ENCODE measurements at regions not wholly inside any gene's neighbourhood (a gene's known extent, or its start where the extent isn't known, plus 50 kb on each side); places are given as distances from the start of the nearest gene placed in this dataset.

DNA sequence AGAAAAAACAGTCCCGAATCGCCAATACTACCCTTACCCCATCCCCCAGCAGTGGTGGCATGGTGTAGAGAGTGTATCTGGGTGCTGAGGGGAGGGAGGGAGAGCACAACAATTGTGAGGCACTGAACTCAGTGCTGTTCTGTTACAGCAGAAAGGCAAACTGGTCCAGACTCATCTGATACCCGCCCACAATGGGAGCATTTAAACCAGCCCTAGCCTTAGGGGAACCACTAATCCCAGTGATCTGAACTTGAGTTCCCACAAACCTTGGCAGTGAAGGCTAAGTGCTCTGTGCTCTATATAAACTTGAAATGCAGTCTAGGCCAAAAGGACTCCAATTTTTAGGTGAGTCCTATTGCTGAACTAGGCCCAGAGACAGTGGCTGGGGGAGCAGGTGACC is 666.4 kb upstream of the PTCHD4 start:
- DNase-seq (ENCODE audit: low spot score): no peak
- Mint-ChIP-seq H3K4me1 (ENCODE audit: unreplicated experiment) (no peaks in the 10 kb centered on the region), H3K27me3 (ENCODE audit: unreplicated experiment) (no peaks in the 10 kb centered on the region), H3K27ac (ENCODE audit: unreplicated experiment) (no peak overlapping the region), H3K4me3 (ENCODE audit: unreplicated experiment) (no peak overlapping the region), H3K9me3 (ENCODE audit: unreplicated experiment) (no peaks in the 10 kb centered on the region), H3K36me3 (ENCODE audit: low read depth, unreplicated experiment) (no peaks in the 10 kb centered on the region)
- TF ChIP-seq, protein P1, sequence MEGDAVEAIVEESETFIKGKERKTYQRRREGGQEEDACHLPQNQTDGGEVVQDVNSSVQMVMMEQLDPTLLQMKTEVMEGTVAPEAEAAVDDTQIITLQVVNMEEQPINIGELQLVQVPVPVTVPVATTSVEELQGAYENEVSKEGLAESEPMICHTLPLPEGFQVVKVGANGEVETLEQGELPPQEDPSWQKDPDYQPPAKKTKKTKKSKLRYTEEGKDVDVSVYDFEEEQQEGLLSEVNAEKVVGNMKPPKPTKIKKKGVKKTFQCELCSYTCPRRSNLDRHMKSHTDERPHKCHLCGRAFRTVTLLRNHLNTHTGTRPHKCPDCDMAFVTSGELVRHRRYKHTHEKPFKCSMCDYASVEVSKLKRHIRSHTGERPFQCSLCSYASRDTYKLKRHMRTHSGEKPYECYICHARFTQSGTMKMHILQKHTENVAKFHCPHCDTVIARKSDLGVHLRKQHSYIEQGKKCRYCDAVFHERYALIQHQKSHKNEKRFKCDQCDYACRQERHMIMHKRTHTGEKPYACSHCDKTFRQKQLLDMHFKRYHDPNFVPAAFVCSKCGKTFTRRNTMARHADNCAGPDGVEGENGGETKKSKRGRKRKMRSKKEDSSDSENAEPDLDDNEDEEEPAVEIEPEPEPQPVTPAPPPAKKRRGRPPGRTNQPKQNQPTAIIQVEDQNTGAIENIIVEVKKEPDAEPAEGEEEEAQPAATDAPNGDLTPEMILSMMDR (IDR thresholded peaks at IDR 0.05; ENCODE audit: unreplicated experiment): no peak

DNA sequence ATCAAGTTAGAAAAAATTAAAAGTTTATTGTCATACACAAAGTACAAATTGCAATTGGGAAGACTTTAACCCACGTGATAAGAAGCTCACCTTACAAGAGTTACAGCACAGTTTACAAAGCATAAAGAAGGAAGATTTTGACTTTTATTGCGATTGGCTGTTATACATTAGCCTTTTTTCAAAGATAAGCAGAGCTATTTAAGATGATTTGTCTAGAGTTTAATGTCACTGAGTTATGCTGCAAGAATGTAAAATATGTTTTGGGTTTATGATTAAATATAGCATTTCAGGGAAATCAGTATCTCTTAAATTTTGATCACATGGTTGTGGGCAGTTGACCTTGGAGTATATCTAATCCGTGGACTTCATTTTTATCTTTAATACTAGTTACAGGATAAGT is 664.2 kb upstream of the PTCHD4 start:
- no peaks in the 10 kb centered on the region for H3K36me3 Mint-ChIP-seq (ENCODE audit: low read depth, unreplicated experiment)
- H3K27me3 Mint-ChIP-seq (ENCODE audit: unreplicated experiment): no peaks in the 10 kb centered on the region
- TF ChIP-seq, protein P1 (IDR thresholded peaks at IDR 0.05; ENCODE audit: unreplicated experiment): no peak
- no peaks in the 10 kb centered on the region for H3K4me1 Mint-ChIP-seq (ENCODE audit: unreplicated experiment)
- no peak overlapping the region for H3K4me3 Mint-ChIP-seq (ENCODE audit: unreplicated experiment)
- H3K9me3 Mint-ChIP-seq (ENCODE audit: unreplicated experiment): no peaks in the 10 kb centered on the region
- no peak for DNase-seq (ENCODE audit: low spot score)
- no peak overlapping the region for H3K27ac Mint-ChIP-seq (ENCODE audit: unreplicated experiment)

DNA sequence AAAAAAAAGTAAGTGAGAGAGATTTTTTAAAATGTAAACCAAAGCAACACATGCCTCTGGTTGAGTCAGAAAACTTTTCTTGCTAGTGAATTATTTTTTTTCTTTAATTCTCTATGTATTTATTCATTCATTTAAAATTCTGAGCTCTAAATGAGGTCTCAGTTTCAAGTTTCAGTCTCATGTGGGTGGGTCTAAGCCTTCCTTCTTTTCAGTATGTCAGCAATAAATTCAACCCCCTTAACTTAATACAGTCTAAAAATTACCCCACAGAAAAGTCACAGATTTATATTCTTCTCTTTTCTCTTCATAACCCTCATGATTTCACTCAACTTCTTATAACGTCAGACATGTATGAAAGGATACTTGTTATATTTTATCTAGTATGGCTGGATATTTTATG is 663.3 kb upstream of the PTCHD4 start:
- TF ChIP-seq, protein P1 (IDR thresholded peaks at IDR 0.05; ENCODE audit: unreplicated experiment): no peak
- no peak for DNase-seq (ENCODE audit: low spot score)
- no peak overlapping the region for H3K4me3 Mint-ChIP-seq (ENCODE audit: unreplicated experiment)
- no peaks in the 10 kb centered on the region for H3K4me1 Mint-ChIP-seq (ENCODE audit: unreplicated experiment)
- no peaks in the 10 kb centered on the region for H3K9me3 Mint-ChIP-seq (ENCODE audit: unreplicated experiment)
- no peaks in the 10 kb centered on the region for H3K36me3 Mint-ChIP-seq (ENCODE audit: low read depth, unreplicated experiment)
- H3K27ac Mint-ChIP-seq (ENCODE audit: unreplicated experiment): no peak overlapping the region
- no peaks in the 10 kb centered on the region for H3K27me3 Mint-ChIP-seq (ENCODE audit: unreplicated experiment)

DNA sequence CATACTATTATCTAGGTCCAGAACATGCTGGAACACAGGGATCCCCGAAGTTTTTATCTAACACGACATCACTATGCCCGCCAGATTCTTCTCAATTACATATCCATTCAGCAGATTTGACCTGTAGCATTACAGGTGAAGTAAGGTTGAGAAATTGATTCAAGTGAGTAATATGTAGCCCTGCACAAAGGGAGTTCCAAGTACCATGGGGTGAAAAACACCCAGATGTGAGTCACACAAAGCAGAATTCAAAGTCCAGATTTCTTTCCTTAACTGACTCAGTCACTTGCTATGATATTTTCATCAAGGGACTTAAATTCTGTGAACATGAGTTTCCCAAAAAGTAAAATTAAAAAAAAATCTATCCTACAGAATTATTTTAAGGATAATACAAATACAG is 655.4 kb upstream of the PTCHD4 start:
- TF ChIP-seq, protein P1 (IDR thresholded peaks at IDR 0.05; ENCODE audit: unreplicated experiment): no peak
- Mint-ChIP-seq H3K4me1 (ENCODE audit: unreplicated experiment) (no peaks in the 10 kb centered on the region), H3K36me3 (ENCODE audit: low read depth, unreplicated experiment) (no peaks in the 10 kb centered on the region), H3K4me3 (ENCODE audit: unreplicated experiment) (no peak overlapping the region), H3K9me3 (ENCODE audit: unreplicated experiment) (no peaks in the 10 kb centered on the region), H3K27me3 (ENCODE audit: unreplicated experiment) (no peaks in the 10 kb centered on the region), H3K27ac (ENCODE audit: unreplicated experiment) (no peak overlapping the region)
- no peak for DNase-seq (ENCODE audit: low spot score)

DNA sequence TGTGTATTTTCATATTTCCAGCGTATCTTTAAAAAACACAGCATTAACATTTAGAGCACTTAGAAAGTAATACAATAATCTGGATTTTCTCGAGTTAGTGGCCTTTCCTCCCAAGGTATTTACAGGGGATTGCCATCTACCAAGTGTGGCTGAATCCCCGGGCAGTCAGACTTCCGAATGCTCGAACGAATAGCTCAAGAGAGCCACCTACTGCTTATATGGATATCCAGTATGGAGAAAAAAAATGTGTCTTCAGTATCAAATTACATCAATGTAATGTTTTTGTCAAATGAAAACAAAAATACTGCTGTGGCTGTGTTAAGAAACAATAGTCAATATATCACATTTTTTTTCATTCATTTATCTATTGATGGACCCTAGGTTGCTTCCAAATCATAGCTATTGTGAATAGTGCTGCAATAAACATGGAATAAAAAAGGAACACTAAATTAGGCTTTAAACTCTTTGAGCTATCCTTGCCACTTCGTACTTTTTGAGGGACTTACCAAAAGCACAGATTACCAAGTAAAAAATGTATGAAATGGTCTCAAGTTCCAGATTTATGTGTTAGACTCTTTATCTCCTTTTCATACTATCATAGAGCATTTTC is 654.5 kb upstream of the PTCHD4 start:
- DNase-seq (ENCODE audit: low spot score): peak; percentile 31
- no peaks in the 10 kb centered on the region for H3K36me3 Mint-ChIP-seq (ENCODE audit: low read depth, unreplicated experiment)
- H3K4me3 Mint-ChIP-seq (ENCODE audit: unreplicated experiment): no peak overlapping the region
- no peaks in the 10 kb centered on the region for H3K9me3 Mint-ChIP-seq (ENCODE audit: unreplicated experiment)
- no peak overlapping the region for H3K27ac Mint-ChIP-seq (ENCODE audit: unreplicated experiment)
- H3K4me1 Mint-ChIP-seq (ENCODE audit: unreplicated experiment): no peaks in the 10 kb centered on the region
- H3K27me3 Mint-ChIP-seq (ENCODE audit: unreplicated experiment): no peaks in the 10 kb centered on the region
- TF ChIP-seq, protein P1 (IDR thresholded peaks at IDR 0.05; ENCODE audit: unreplicated experiment): peak; percentile 34
